Effector CD4-positive, alpha-beta T cell (primary cell): ENCODE measurements at regions not wholly inside any gene's neighbourhood (a gene's known extent, or its start where the extent isn't known, plus 50 kb on each side); places are given as distances from the start of the nearest gene placed in this dataset.

Experiments
- DNase-seq: peaks from one replicate; pipeline ENCODE4 v3.0.0-alpha.2; 2020

DNA sequence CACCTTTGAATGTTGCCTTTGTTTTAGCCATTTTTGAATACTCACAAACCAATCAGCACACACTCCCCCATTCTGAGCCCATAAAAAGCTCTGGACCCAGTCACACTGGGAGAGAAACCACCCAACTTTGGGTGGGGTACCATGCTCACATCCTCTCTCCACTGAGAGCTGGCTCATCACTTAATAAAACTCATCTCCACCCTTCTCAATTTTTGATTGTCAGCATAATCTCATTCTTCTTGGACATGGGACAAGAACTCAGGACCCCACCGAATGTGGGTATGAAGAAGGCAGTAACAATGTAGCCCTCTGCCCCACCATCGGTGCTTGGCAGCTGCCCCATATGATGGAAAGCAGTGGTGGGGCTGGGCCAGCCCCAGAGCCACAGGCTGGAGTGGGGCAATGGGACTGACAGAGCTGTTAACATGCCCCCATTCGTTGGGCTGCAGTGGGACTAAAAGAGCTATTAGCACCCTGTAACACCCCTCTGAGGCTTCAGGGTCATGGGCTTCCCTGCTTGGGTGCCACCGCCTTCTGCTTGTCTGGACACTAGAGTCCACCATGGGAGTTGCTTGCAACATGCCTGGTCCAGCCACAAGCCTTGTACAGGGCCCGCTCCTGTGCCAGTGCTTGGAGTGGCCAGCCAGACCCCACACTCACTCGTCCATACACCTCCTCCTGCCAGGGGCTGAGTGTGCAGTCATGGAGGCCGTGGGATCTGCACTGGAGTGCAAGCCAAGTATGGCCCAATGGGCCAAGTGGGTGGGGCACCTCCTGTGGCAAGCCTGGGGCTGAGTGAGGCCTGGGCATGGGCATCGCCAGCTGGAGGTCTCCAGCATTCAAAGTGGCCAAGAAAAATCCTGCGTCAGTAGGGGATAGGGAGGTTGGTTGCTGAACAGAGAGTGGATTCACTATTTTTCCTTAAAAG lies 471.1 kb downstream of the TBC1D22A start:
- DNase-seq, result no peak

DNA sequence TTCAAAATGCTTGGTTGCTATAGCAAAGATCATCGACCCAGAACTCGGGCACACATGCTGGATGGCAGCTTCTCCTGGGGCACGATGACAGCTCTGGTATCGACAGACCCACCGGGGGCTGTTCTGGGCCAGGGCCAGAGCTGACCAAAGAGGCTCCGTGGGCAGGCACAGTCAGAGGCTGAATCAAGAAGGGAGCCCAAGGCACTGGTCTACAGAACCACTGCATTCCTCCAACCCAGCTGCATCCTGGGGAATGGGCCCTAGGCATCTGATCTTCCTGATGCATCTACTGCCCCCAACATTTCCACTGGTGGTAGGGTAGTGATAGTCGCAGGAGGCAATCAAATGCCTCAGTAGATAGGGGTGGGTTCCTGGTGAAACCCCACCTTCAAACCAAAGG lies 470.3 kb downstream of the TBC1D22A start:
- no peak for DNase-seq

DNA sequence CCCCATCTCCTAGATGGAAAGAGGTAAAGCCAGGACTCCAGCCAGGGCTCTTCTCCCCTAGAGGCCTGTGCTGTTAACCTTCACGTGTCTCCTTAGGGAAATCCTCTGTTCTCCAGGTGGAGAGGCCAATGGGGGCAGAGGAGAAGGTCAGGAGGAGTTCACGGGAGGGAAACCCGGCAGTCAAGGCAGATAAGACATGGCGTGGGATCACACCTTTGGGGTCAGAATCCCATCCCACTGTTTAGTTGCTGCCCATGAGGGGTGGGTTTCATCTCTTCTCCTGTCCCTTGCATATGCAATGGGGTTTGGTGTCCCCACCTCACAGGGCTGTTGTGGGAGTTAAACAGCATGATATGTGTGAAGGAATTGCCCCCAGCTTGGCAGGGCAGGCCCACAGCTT lies 469.7 kb downstream of the TBC1D22A start:
- DNase-seq, result no peak

DNA sequence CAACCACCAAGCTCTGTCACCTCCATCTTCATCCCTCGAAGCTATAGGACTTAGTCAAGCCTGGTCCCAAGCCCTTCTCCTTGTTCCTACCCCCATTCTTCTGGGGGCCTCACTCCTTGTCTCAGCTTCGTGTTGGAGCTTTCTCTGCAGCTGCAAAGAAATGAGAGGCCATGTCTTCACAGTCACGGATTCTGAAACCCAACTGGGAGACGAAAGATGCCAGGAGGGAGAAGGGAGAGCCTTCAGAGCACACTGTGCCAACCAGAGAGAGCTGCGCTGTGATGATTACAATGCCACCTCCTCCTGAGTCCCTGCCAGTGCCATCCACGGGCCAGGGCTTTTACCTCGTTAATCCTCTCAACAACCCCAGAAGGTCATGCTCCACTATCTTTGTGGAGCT lies 469.3 kb downstream of the TBC1D22A start:
- no peak for DNase-seq

DNA sequence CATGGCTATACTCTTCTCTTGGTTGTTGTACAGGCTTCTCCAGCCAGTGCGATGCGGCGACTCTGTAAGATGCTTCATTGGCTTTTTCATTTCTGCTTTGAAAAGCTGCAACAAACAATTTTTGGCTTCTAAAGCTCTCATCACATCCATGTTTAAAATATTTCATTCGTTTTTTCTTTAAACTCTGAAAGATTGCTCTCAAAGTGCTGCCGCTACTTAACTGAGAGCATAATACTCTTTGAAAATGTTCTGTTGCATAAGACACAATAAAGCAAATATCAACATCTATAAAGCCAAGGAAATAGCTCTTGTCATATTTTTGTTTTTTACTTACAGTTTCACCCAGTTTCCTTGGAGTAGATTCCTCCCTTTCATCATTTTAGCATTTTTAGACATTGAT lies 468.3 kb downstream of the TBC1D22A start:
- DNase-seq, result no peak

DNA sequence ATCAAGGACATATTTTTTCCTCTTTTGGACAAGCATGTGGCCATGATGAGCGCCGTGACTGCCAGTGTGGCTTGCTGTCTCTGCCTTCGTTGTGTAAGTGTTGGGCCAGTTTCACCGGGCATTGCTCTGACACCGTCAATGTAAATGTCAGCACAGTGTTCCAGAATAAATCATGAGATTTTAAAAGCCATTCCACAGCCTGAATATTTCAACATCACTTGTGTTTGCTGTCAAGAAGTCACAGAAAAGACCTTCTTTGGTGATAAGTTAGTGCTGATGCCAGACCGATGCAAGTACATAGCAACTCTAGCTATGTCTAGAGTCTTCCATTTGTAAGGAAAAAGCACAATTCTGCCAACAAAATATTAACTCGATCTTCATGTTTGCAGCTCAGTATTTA lies 467.8 kb downstream of the TBC1D22A start:
- DNase-seq, result no peak

DNA sequence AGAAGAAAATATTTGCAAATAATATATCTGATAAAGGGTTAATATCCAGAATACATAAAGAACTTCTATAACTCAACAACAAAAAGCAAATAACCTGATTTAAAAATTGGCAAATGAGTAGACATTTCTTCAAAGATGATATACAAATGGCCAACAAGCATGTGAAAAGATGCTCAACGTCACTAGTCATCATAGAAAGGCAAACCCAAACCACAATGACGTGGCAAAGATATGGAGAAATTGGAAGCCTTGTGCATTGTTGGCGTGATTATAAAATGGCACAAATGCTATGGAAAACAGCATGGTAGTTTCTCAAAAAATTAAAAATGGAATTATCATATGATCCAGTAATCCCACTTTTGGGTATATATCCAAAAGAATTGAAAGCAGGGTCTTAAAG lies 466.3 kb downstream of the TBC1D22A start:
- no peak for DNase-seq

DNA sequence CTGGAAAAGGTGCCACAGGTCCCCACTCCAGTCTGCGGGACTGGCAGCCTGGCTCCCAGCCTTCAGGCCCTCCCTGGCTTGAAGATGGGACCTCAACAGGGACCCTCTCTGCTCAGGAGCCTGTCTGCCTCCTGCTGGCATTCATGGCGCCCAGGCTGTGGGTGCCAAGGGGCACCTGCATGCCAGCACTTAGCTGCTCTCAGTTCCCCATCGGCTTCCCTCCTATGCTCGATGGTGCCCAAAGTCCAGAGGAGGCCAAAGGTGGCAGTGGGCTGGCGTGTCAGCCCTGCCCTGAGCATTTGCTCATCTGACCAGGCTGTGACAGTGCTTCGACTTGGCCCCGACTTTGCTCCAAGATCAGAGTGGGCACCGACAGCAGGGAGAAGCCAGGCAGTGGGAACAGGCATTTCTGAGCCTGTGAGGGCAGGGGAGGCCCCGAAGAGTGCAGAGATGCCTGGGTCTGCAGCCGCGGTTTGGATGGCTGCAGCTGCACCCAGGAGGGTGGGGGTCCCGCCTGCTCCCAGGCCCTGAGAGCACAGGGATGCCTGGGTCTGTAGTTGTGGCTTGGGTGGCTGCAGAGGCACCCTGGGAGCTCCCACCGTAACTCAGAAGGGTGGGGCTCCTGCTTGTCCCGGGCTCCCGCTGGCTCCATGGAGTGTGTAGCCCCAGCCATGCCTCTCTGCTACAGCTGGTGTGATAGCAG lies 463.6 kb downstream of the TBC1D22A start:
- no peak for DNase-seq

DNA sequence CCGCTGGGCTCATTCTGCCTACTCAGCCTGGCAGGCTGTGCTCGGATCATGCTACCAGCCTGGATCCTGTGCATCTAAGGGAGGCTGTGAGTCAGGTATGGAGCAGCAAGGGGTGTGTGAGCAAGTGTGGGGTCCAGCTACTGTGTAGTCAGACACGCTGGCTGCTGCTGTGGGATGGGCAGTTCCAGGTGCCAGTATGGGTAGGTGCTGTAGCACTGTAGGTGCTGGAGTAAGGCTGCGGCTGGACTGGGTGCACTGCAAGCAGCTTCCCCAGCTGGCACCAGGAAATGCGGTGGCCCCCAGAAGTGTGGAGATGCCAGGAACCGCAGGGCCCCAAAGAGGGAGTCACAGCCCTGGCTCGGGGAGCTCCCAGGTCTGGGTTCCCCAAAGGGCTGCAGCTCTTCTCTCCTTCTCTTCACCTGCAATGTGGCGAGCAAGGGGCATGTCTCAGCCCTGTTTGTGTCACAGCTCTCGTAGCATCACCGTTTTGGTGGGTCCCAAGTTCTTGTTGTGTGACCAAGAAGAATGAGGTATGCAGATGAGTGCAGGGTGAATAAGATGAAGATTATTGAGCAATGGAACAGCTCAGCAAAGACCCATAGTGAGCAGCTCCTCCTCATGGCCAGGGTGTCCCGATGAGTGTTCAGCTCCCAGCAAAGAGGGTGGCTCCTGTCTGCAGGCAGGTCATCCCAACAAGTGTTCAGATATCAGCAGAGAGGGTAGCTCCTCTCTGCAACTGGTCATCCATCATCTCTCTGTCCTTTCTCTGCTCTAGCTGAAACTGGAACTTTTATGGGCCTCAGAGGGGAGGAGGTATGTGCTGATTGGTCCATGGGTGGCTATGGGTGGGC lies 462.9 kb downstream of the TBC1D22A start:
- no peak for DNase-seq
